ENCODE measurements at regions not wholly inside any gene's neighbourhood (a gene's known extent, or its start where the extent isn't known, plus 50 kb on each side); places are given as distances from the start of the nearest gene placed in this dataset.

- 88 to 94% methylated on average over 27 of the region's 30 CpGs for WGBS, 2 experiments (ENCODE audit: insufficient coverage in 2 of 2)
- Histone ChIP-seq H3K27ac (ENCODE audit: low read depth, low read length, severe bottlenecking) (no peak overlapping the region), H3K4me3 (ENCODE audit: extremely low read depth, insufficient read depth, low read length, poor library complexity, severe bottlenecking) (no peak overlapping the region), H3K36me3 (ENCODE audit: control insufficient read depth, insufficient read depth, low read length) (no peaks in the 10 kb centered on the region), H3K4me1 (ENCODE audit: control insufficient read depth, insufficient read depth, low read length, poor library complexity, severe bottlenecking) (no peaks in the 10 kb centered on the region), H3K9me3 (ENCODE audit: control insufficient read depth, low read length) (no peaks in the 10 kb centered on the region)
Measured at GRCh38 chr7:1312136-1313070, 79.7 kb downstream of the UNCX start.

- no peak overlapping the region for H3K4me3 ChIP-seq (ENCODE audit: extremely low read depth, insufficient read depth, low read length, poor library complexity, severe bottlenecking)
- no peaks in the 10 kb centered on the region for H3K9me3 ChIP-seq (ENCODE audit: control insufficient read depth, low read length)
- 81 to 88% methylated on average over 14 to 15 of the region's 15 CpGs for WGBS, 2 experiments (ENCODE audit: insufficient coverage in 2 of 2)
- no peaks in the 10 kb centered on the region for H3K4me1 ChIP-seq (ENCODE audit: control insufficient read depth, insufficient read depth, low read length, poor library complexity, severe bottlenecking)
- no peak overlapping the region for H3K27ac ChIP-seq (ENCODE audit: low read depth, low read length, severe bottlenecking)
- H3K36me3 ChIP-seq (ENCODE audit: control insufficient read depth, insufficient read depth, low read length) = no peaks in the 10 kb centered on the region
Measured at GRCh38 chr7:1313613-1314012, 80.9 kb downstream of the UNCX start.

- 89% methylated on average over 16 to 24 of the region's 28 CpGs for WGBS, 2 experiments (ENCODE audit: insufficient coverage in 2 of 2)
- Histone ChIP-seq H3K4me3 (ENCODE audit: extremely low read depth, insufficient read depth, low read length, poor library complexity, severe bottlenecking) (no peak overlapping the region), H3K36me3 (ENCODE audit: control insufficient read depth, insufficient read depth, low read length) (no peaks in the 10 kb centered on the region), H3K9me3 (ENCODE audit: control insufficient read depth, low read length) (no peaks in the 10 kb centered on the region), H3K27ac (ENCODE audit: low read depth, low read length, severe bottlenecking) (no peak overlapping the region), H3K4me1 (ENCODE audit: control insufficient read depth, insufficient read depth, low read length, poor library complexity, severe bottlenecking) (no peaks in the 10 kb centered on the region)
Measured at GRCh38 chr7:1314021-1314907, 81.6 kb downstream of the UNCX start.

GRCh38 chr7:1314908-1315450 is 82.3 kb downstream of the UNCX start:
- Histone ChIP-seq H3K27ac (ENCODE audit: low read depth, low read length, severe bottlenecking) (no peak overlapping the region), H3K9me3 (ENCODE audit: control insufficient read depth, low read length) (no peaks in the 10 kb centered on the region), H3K36me3 (ENCODE audit: control insufficient read depth, insufficient read depth, low read length) (no peaks in the 10 kb centered on the region), H3K4me3 (ENCODE audit: extremely low read depth, insufficient read depth, low read length, poor library complexity, severe bottlenecking) (no peak overlapping the region), H3K4me1 (ENCODE audit: control insufficient read depth, insufficient read depth, low read length, poor library complexity, severe bottlenecking) (no peaks in the 10 kb centered on the region)
- WGBS, 2 experiments (ENCODE audit: insufficient coverage in 2 of 2) = 88 to 92% methylated on average over 22 to 24 of the region's 26 CpGs

- Histone ChIP-seq H3K36me3 (ENCODE audit: control insufficient read depth, insufficient read depth, low read length) (no peaks in the 10 kb centered on the region), H3K9me3 (ENCODE audit: control insufficient read depth, low read length) (no peaks in the 10 kb centered on the region), H3K4me1 (ENCODE audit: control insufficient read depth, insufficient read depth, low read length, poor library complexity, severe bottlenecking) (no peaks in the 10 kb centered on the region), H3K4me3 (ENCODE audit: extremely low read depth, insufficient read depth, low read length, poor library complexity, severe bottlenecking) (no peak overlapping the region), H3K27ac (ENCODE audit: low read depth, low read length, severe bottlenecking) (no peak overlapping the region)
- WGBS, 2 experiments (ENCODE audit: insufficient coverage in 2 of 2) = 77 to 85% methylated on average over 4 to 7 of the region's 10 CpGs
Measured at GRCh38 chr7:1316086-1316485, 83.4 kb downstream of the UNCX start.

GRCh38 chr7:1317646-1318045 is 85.0 kb downstream of the UNCX start:
- Histone ChIP-seq H3K36me3 (ENCODE audit: control insufficient read depth, insufficient read depth, low read length) (no peaks in the 10 kb centered on the region), H3K4me3 (ENCODE audit: extremely low read depth, insufficient read depth, low read length, poor library complexity, severe bottlenecking) (no peak overlapping the region), H3K9me3 (ENCODE audit: control insufficient read depth, low read length) (no peaks in the 10 kb centered on the region), H3K4me1 (ENCODE audit: control insufficient read depth, insufficient read depth, low read length, poor library complexity, severe bottlenecking) (no peaks in the 10 kb centered on the region), H3K27ac (ENCODE audit: low read depth, low read length, severe bottlenecking) (no peak overlapping the region)
- 89% methylated on average over 10 to 15 of the region's 15 CpGs for WGBS, 2 experiments (ENCODE audit: insufficient coverage in 2 of 2)

GRCh38 chr7:1318051-1318450 is 85.4 kb downstream of the UNCX start:
- Histone ChIP-seq H3K36me3 (ENCODE audit: control insufficient read depth, insufficient read depth, low read length) (no peaks in the 10 kb centered on the region), H3K4me1 (ENCODE audit: control insufficient read depth, insufficient read depth, low read length, poor library complexity, severe bottlenecking) (no peaks in the 10 kb centered on the region), H3K4me3 (ENCODE audit: extremely low read depth, insufficient read depth, low read length, poor library complexity, severe bottlenecking) (no peak overlapping the region), H3K27ac (ENCODE audit: low read depth, low read length, severe bottlenecking) (no peak overlapping the region), H3K9me3 (ENCODE audit: control insufficient read depth, low read length) (no peaks in the 10 kb centered on the region)
- WGBS, 2 experiments (ENCODE audit: insufficient coverage in 2 of 2) = 80 to 83% methylated on average over 10 to 16 of the region's 16 CpGs

GRCh38 chr7:1318661-1319060 is 86.0 kb downstream of the UNCX start:
- 91 to 92% methylated on average over 14 to 18 of the region's 18 CpGs for WGBS, 2 experiments (ENCODE audit: insufficient coverage in 2 of 2)
- Histone ChIP-seq H3K4me3 (ENCODE audit: extremely low read depth, insufficient read depth, low read length, poor library complexity, severe bottlenecking) (no peak overlapping the region), H3K4me1 (ENCODE audit: control insufficient read depth, insufficient read depth, low read length, poor library complexity, severe bottlenecking) (no peaks in the 10 kb centered on the region), H3K9me3 (ENCODE audit: control insufficient read depth, low read length) (no peaks in the 10 kb centered on the region), H3K27ac (ENCODE audit: low read depth, low read length, severe bottlenecking) (no peak overlapping the region), H3K36me3 (ENCODE audit: control insufficient read depth, insufficient read depth, low read length) (no peaks in the 10 kb centered on the region)

GRCh38 chr7:1320616-1321240 is 88.1 kb downstream of the UNCX start:
- Histone ChIP-seq H3K9me3 (ENCODE audit: control insufficient read depth, low read length) (no peaks in the 10 kb centered on the region), H3K4me1 (ENCODE audit: control insufficient read depth, insufficient read depth, low read length, poor library complexity, severe bottlenecking) (no peaks in the 10 kb centered on the region), H3K4me3 (ENCODE audit: extremely low read depth, insufficient read depth, low read length, poor library complexity, severe bottlenecking) (no peak overlapping the region), H3K36me3 (ENCODE audit: control insufficient read depth, insufficient read depth, low read length) (no peaks in the 10 kb centered on the region), H3K27ac (ENCODE audit: low read depth, low read length, severe bottlenecking) (no peak overlapping the region)
- WGBS, 2 experiments (ENCODE audit: insufficient coverage in 2 of 2) = 92 to 95% methylated on average over 15 to 16 of the region's 17 CpGs
